NCI-H1092 (cell line): ENCODE measurements at regions not wholly inside any gene's neighbourhood (a gene's known extent, or its start where the extent isn't known, plus 50 kb on each side); places are given as distances from the start of the nearest gene placed in this dataset.

Experiments
- DNase-seq: peaks from one replicate; lab custom pipeline; 2025; lab: John Stamatoyannopoulos, UW

DNA sequence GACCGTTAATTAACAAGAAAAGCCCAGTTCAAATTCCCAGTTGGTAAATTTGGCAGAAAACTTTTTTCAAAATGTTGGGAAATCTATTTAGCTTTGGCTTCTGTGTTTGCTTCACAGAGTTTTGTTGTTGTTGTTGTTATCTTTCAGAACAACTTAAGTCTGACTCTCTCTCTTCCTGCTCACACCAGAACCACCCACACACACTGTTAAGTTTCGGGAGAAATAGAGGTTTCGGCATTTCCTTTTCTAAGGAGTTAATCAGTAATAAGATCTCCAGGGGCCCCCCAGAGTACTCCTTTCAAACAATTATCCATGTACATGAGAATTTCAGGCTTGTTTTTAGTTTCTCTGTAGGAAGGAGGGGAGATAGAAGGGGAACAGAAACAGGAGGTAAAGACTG is 106.2 kb upstream of the PTCHD1 start:
- DNase-seq: no peak

DNA sequence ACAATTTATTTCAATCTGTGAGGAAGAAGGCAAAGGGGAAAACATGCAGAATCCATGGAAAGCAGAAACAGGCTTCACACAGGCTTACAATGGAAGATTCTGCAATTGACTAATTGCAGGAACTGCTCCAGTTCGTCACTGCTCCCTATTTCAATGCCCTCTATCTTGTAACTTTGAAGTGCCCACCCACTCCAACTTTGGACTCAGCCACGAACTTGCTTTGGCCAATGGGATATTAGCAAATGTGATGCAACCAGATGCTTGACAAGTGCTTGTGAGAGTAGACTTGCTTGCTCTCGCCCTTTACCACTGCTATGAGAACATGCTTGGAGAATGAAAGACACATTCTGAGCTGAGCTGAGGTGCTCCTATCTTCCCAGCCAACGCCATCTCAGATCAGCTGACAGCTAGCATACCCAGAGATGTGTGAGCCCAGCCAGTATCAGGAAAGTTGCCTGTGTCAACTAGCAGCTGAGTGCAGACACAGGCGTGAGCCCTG is 105.7 kb upstream of the PTCHD1 start:
- no peak for DNase-seq

DNA sequence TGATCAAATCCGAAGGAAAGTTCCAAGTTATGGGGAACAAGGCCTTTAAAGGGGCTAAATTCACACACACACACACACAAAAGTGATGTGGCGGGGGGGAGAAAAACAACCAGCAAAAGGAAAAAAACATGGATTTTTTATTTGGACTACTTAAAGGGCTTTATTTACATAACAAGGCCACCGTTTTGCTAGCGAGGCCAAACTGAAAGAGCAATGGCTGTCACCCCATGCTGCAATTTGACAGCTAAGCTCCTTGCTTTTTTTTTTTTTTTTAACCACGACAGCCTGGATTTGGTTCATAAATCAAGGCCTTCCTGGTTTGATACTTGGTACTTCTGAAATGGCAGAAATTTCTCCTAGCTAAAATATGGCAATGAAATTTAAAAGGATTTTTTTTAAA is 99.6 kb upstream of the PTCHD1 start:
- no peak for DNase-seq

DNA sequence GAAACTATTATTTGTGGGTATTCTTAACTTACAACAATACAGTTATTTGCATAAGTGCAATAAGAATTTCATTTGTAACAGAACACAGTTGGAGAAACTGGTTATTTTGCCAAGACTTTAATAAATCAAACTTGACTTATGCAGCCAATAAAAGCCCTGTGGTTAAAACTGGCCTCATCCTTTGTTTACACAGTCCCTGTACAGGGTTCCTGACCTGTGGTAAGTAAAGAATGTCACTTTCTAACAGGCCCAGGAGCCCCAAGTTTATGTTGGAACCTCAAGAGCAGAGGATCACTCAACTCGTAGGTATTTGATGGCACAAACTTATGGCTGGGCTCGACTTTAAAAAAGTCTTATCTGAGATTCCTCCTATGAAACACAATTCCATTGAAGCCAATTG is 88.6 kb upstream of the PTCHD1 start:
- no peak for DNase-seq

DNA sequence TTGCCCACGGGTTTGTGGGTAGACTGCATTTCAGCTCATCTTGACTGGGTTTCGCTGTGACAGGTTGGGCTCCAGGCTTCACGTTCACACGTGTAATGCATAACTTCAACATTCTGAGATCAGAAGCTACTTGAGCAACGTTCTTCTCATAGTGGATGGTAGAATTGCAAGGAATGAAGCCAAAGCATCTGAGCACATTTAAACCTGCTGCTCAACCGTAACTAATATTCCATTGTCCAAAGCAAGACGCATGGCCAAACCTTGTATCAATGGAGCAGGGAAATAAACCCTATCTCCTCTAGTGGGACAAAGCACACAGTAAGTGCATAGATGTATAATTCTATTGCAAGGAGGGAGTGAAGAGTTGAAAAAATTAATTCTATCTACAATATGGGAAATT is 86.5 kb upstream of the PTCHD1 start:
- no peak for DNase-seq

DNA sequence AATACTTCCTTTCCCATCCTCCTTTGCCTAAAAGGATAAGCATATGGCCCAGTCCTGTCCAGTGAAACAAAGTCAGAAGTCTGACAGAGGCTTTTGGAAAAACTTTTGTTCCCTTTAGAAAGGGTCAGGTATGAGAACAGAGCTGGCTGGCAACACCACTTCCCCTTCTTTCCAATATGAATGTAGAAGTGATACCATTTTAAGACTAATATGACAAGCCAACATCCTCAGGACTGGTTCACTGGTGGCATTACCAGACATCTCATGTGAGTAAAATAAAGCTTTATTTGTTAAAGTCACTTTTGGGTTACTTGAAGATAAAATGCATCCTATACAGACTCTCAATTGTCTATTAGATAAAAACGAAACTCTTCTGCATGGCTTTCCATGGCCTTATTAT is 83.6 kb upstream of the PTCHD1 start:
- DNase-seq: no peak

DNA sequence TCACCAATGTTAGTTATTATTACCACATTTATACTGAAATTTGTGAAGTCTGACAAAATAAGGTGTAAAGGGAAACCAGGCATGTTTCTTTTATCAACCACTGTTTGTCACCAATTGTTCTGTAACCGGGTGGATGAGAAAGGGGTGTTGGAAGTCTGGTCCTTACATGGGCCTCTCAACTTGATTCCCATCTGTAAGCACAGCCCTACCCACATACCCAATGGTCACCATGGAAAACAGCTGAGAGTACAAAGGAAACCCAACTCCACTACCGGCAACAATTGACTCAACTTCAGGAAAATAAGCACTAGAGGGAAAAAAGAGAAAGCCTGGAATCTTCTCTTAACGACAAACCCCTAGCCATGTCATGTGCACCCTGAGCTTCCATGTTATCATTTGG is 70.8 kb upstream of the PTCHD1 start:
- DNase-seq: no peak

DNA sequence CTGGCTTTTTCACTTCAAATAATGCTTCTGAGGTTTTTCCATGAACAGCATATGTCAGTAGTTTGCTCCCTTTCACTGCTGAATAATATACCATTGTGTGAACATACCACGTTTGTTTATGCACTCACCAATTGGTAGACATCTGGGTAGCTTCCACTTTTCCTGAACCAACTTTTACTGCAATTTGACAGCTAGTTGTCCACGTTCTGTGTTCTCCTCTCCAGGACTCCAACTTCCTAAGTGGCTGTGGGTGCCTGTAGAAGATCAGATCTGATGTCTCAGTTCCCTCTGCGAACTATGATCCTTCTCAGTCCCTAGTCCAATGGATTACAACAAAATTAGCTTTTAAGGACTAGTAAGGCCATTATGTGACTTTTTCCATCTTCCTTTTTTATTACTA is 64.7 kb upstream of the PTCHD1 start:
- DNase-seq: no peak

DNA sequence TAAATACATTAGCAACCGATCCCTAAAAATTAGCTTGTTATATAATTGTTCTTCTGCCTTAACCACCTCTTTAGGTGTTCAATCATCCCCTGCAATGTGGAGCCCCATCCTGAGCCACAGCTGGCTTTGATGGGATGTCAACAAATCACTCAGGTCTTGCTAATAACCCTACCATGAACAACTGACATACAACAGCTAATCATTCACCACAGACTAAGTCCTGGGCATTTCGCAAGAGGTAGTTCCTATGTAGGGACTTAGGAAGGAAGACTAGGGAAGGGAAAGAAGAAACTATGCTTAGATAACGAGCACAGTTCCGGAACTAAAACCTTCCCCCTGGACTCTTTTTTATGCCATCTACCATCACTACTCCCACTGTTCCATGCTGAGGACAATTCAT is 63.6 kb upstream of the PTCHD1 start:
- DNase-seq: no peak

DNA sequence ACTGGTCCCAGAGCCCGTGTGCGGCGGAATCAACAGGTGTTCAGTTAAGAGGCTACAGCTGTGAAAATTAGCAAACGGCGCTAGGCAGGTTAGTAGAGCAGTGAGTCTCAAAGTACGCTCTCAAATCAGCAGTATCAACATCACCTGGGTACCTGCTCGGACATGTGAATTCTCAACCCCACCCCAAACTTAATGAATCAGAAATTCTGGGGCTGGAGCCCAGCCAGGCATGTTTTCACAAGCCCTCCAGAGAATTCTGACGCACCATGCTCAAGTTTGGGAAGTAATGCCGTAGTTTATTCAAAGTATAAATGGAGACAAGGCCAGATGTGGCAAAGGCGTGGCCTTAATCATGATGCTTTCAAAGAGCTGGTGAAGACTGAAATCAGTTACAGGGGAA is 58.2 kb upstream of the PTCHD1 start:
- no peak for DNase-seq
